Lower leg skin (tissue), 4 donors: ENCODE measurements at regions not wholly inside any gene's neighbourhood (a gene's known extent, or its start where the extent isn't known, plus 50 kb on each side); places are given as distances from the start of the nearest gene placed in this dataset.

Source experiments
- DNase-seq, 2 donors: peaks; one replicate each; pipeline ENCODE4 v3.0.0-alpha.2; 2019; ENCODE audit warnings: low spot score in 2 of 2
- H3K4me3 ChIP-seq: fragments of 200-600 bp; sonication (generic); 2 replicates; pipeline ENCODE4 v1.5.1; 2017; ENCODE audit warnings: mild to moderate bottlenecking, low read depth; ENCODE audit not compliant: poor library complexity, severe bottlenecking
- POLR2A ChIP-seq, 2 donors: fragments of 450-650 bp; IDR thresholded peaks; one replicate each; pipeline ENCODE4 v1.6.1; 2016 to 2017; ENCODE audit warnings: antibody characterized with exemption in 2 of 2, mild to moderate bottlenecking in 1 of 2, moderate library complexity in 1 of 2
- WGBS, 2 donors: methylation state at CpG; one replicate each; pipeline ENCODE4 v1.1.5; 2018; 5-methylcytosine and 5-hydroxymethylcytosine counted together
- intact Hi-C: fragments of 100-400 bp; cut with DNase I; formaldehyde crosslinking; loops from one replicate; pipeline ENCODE4 v1.15.0; 2023; ENCODE audit warnings: low total_unique reads
- TF ChIP-seq, protein P1 (sequence below), 3 donors: fragments of 450-650 bp; IDR thresholded peaks; one replicate each; pipeline ENCODE4 v1.5.1; 2016; ENCODE audit warnings: antibody characterized with exemption in 3 of 3, mild to moderate bottlenecking in 3 of 3, moderate library complexity in 2 of 3

DNA sequence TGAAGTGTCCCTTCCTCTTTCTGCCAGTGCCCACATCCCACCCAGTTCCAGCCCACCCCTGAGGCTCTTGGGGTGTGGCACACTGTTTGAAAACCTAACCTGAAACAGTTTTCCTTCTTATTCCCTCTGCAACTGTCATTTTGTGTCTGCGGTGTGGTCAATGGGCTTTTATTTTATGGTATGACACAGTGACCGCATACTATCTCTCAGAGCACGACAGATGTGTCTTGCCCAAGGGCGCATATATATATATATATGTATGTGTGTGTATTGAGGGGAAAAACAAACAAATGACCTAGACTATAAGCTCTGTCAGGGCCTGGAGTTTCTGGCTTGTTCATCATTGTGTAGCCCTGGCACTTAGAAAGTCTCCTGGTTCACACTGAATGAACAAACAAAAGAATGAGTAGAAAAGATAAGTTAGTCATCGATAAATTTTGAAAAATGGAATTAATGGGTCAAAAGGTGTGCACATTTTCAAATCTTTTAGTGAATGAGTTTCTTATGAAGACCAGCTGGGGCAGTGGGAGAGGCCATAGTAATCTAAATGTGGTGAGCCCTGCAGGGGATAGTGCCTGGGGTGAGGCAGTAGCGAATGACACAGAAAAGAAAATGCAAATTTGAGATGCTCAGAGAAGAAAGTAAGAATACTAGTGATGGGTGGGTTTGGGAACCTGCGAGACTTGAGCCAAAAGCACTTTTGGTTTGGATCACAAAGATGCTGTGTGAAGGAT, 198.4 kb downstream of the SNX10 start:
- WGBS, 2 donors: 77 to 79% methylated on average over 7 of the region's 7 CpGs
- no peak for TF ChIP-seq POLR2A (IDR thresholded peaks at IDR 0.05)
- TF ChIP-seq, protein P1, sequence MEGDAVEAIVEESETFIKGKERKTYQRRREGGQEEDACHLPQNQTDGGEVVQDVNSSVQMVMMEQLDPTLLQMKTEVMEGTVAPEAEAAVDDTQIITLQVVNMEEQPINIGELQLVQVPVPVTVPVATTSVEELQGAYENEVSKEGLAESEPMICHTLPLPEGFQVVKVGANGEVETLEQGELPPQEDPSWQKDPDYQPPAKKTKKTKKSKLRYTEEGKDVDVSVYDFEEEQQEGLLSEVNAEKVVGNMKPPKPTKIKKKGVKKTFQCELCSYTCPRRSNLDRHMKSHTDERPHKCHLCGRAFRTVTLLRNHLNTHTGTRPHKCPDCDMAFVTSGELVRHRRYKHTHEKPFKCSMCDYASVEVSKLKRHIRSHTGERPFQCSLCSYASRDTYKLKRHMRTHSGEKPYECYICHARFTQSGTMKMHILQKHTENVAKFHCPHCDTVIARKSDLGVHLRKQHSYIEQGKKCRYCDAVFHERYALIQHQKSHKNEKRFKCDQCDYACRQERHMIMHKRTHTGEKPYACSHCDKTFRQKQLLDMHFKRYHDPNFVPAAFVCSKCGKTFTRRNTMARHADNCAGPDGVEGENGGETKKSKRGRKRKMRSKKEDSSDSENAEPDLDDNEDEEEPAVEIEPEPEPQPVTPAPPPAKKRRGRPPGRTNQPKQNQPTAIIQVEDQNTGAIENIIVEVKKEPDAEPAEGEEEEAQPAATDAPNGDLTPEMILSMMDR (IDR thresholded peaks at IDR 0.05): no peak
- H3K4me3 ChIP-seq: no peak overlapping the region
- peak in 1 of 2 donors; percentile 14 for DNase-seq
- intact Hi-C loops: no loop called here

DNA sequence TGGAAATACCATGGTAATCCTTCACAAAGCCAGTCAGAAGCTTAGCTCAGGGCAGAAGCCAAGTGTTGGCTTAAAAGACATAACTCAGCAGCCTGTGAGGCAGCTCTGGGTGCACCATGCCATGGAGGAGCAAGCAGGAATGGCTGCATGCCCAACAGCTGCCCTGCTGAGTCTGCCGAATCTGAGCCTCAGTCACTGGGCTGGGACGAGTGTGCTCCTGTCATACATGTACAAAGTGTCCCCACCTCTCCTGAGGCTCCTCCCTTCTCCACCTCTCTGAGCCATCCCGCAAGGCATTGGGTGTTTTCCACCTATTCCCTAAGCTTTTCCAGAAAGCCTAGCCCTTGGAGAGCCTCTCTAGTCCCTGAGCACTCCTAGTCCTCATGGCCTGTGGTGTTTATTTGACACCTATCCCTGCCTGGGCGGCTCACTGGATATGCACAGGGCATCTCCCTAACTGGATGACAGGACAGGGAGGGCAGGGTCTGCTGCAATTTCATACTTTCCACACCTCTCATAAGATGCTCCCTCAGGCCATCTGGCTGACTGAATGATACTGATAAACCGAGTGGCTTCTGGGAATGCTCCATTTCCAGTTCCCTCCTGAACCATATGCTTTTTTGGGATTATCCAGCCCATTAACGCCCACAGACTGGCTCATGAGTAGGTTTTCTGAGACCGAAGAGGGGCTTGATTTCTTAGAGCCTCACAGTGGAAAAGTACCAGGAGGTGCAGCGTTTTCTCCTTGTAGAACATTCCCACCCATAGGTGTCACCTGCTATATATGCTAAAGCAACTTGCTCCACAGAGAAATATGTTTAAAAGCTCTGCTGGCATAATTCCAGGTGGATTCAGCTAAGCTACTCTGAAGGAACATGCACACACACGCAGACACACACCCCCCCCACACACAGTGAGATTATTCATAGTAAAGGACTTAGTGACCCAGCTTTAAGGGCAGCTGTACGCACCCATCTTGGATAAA, 199.3 kb downstream of the SNX10 start:
- TF ChIP-seq, protein P1 (IDR thresholded peaks at IDR 0.05): no peak
- no peak for TF ChIP-seq POLR2A (IDR thresholded peaks at IDR 0.05)
- intact Hi-C loops: no loop called here
- peak; percentile 23 to 81 for DNase-seq

DNA sequence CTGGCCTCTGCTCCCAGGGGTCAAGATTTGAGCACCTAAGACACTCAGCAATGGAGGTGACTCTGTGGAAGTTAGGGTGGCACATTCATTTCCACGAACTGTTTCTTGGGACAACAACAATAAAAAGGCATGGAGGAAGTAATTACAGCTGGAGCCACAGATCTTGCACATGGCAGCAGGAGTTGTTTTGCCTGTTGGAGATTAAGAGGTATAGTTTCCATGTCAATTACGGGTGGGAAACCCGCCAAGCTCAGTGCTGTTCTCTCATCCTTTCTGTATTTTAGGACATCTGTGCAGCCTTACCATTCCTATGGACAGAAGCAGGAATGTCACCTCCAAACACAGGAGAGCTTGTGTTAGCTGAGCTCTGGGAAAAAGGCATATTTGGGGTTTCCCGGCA, 201.2 kb downstream of the SNX10 start:
- no peak for DNase-seq
- WGBS, 2 donors: 72 to 76% methylated on average over 4 of the region's 4 CpGs
- no peak for TF ChIP-seq POLR2A (IDR thresholded peaks at IDR 0.05)
- TF ChIP-seq, protein P1 (IDR thresholded peaks at IDR 0.05): no peak
- no peak overlapping the region for H3K4me3 ChIP-seq
- intact Hi-C loops: no loop called here

More for the DNA sequence above, 199.3 kb downstream of the SNX10 start:
- 41 to 45% methylated on average over 10 of the region's 10 CpGs for WGBS, 2 donors
- H3K4me3 ChIP-seq: no peak overlapping the region

DNA sequence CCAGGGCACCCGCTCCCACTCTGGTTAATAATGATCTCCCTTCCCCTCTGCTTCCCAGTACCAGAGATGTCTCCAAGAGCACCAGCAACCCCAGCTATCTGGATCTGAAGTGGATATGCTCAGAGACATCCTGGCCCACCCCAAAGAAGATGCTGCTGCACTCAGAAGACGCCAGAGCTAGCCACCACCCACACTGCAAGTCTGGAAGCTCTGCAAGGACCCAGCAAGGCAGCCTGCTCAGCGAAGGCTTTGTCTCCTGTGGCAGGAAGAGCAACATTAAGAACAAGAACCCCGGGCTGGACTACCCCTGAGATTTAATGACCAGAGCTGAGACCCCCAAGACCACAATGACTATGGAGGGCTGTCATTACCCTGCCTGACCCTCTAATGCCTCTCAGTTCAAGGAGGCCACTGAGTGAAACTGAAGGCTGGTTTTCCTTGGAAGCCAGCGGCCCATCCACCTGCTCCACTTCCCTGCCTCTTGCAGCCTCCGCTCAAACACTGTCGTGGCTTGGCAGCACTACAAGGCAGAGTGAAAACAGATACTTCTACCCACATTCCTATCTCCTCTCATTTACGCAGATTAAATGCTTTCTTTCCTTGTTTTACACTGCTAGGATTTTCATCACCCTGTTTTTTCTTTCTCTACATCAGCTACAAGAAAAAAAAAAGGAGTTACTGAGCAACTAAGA, 202.2 kb downstream of the SNX10 start:
- intact Hi-C loops: no loop called here
- no peak overlapping the region for H3K4me3 ChIP-seq
- 90 to 91% methylated on average over 8 of the region's 8 CpGs for WGBS, 2 donors
- no peak for TF ChIP-seq POLR2A (IDR thresholded peaks at IDR 0.05)
- TF ChIP-seq, protein P1 (IDR thresholded peaks at IDR 0.05): no peak
- DNase-seq: no peak

DNA sequence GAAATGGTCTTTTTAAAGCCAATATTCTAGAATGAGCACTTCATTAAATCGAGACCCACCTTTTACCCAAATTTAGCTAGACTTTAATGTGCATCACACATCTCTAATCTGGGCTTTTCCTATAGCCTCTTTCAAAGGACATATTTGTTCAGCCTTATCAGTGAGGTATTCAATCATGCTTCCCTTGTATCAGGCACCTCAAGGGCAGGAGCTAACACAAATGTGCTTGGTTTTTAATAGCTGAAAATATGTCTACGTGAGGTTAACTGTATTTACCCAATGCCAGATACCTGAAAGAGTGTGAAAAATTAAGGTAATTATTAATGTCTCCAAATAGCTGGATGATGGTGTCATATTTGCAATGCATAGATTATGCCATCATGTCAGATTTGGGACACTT, 203.9 kb downstream of the SNX10 start:
- 88 to 95% methylated on average over 2 of the region's 2 CpGs for WGBS, 2 donors
- no peak overlapping the region for H3K4me3 ChIP-seq
- TF ChIP-seq, protein P1 (IDR thresholded peaks at IDR 0.05): no peak
- no peak for TF ChIP-seq POLR2A (IDR thresholded peaks at IDR 0.05)
- intact Hi-C loops: no loop called here
- no peak for DNase-seq
